IPS-20b (cell line): ENCODE measurements at regions not wholly inside any gene's neighbourhood (a gene's known extent, or its start where the extent isn't known, plus 50 kb on each side); places are given as distances from the start of the nearest gene placed in this dataset.

Experiments used
- H3K27ac ChIP-seq: one replicate; pipeline ENCODE4 v1.5.1; 2013; ENCODE audit warnings: low read length
- H3K27me3 ChIP-seq: 2 replicates; pipeline ENCODE4 v1.6.1; 2013; ENCODE audit warnings: mild to moderate bottlenecking, low read length, inconsistent platforms; ENCODE audit not compliant: insufficient read depth
- H3K36me3 ChIP-seq: 2 replicates; pipeline ENCODE4 v1.6.1; 2013; ENCODE audit warnings: low read depth, mild to moderate bottlenecking, inconsistent platforms, low read length, moderate library complexity; ENCODE audit not compliant: insufficient read depth
- H3K4me1 ChIP-seq: 2 replicates; pipeline ENCODE4 v1.6.1; 2013; ENCODE audit warnings: mild to moderate bottlenecking, control low read depth, inconsistent platforms, low read length, moderate library complexity; ENCODE audit not compliant: insufficient read depth
- H3K4me3 ChIP-seq: 2 replicates; pipeline ENCODE4 v1.5.1; 2013; ENCODE audit warnings: mild to moderate bottlenecking, low read length, inconsistent platforms
- H3K9ac ChIP-seq: 2 replicates; pipeline ENCODE4 v1.6.1; 2013; ENCODE audit warnings: low read depth, mild to moderate bottlenecking, inconsistent platforms, low read length, moderate library complexity
- H3K9me3 ChIP-seq: 2 replicates; pipeline ENCODE4 v1.6.1; 2013; ENCODE audit warnings: mild to moderate bottlenecking, low read depth, low read length, inconsistent platforms; ENCODE audit not compliant: insufficient read depth

DNA sequence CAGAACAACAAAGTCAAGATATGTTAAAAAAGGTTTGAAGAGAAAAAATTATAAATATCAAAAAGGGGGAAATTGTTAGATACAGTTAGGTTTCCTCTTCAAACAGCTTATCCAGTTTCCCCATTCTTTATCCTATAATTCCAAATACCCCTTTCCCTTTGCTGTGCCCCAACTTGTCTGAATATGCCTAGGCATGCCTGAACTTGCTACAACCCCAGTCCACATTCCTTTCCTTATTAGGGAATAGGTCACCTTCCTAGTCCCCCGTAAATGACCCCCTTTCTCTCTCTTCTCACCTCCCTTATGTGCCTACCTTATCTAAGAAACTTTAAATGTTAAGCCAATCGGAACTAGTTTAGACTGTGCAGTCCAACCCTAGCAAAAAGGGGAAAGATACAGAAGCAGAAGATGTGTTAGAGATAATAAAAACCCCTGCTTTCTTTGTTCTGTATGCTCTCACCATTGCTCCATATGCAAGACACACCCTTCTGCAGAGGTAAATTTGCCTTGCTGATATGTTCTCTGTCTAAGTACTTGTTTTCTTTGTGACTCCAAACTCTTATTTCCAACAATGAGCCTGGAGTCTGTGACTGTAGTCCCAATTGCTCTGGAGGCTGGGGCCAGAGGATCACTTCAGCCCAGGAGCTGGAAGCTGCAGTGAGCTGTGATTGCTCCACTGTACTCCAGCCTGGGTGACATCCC is 810.1 kb downstream of the PLA2G4A start:
- no peaks in the 10 kb centered on the region for H3K4me1 ChIP-seq
- H3K27me3 ChIP-seq = no peaks in the 10 kb centered on the region
- no peak overlapping the region for H3K4me3 ChIP-seq
- peaks cover 9% of the 10 kb centered on the region; the same call in 1 of the 2 replicates for H3K9me3 ChIP-seq
- no peaks in the 10 kb centered on the region for H3K36me3 ChIP-seq
- no peak overlapping the region for H3K27ac ChIP-seq
- H3K9ac ChIP-seq = no peak overlapping the region

DNA sequence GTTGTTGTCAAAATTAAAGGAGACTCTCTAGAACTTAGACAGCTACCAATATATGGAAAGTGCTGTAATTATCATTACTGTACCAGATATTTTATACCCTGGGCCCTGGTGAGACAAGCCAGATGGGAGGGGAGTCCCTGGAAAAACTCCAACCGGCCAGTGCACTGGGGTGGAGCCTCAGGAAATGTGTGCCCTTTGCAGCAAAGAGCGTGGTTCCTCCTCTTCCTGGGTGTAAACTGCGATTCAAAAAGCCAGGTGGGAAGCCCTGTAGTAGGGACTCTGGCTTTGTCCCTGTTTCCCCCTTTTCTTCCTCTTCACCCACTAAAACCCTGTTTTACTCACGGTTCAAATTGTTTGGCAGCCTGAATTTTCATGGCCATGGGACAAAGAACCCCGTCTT is 812.3 kb downstream of the PLA2G4A start:
- peaks cover 9% of the 10 kb centered on the region; the same call in 1 of the 2 replicates for H3K9me3 ChIP-seq
- H3K4me3 ChIP-seq = no peak overlapping the region
- no peak overlapping the region for H3K27ac ChIP-seq
- no peak overlapping the region for H3K9ac ChIP-seq
- H3K4me1 ChIP-seq = no peaks in the 10 kb centered on the region
- no peaks in the 10 kb centered on the region for H3K27me3 ChIP-seq
- no peaks in the 10 kb centered on the region for H3K36me3 ChIP-seq

DNA sequence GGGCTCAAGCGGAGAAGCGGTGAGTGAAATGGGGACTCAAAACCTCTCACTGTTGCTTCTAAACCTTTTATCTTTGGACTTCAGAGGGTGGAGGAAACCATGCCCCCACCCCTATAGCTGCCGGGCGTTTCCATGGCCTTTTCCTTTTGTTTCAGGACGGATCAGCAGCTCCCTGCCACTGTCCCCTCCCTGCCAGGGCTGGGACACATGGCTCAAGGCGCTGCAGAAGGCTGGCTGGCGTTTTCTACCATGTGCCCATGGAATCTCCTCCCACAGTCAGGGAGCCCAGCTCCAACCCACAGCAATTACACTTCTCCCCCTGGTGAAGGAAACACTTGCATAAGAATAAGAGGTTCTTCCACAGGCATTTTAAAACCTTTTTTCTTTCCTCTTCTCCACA is 812.7 kb downstream of the PLA2G4A start:
- Histone ChIP-seq H3K27me3 (no peaks in the 10 kb centered on the region), H3K9ac (no peak overlapping the region), H3K9me3 (peaks cover 9% of the 10 kb centered on the region; the same call in 1 of the 2 replicates), H3K4me3 (no peak overlapping the region), H3K36me3 (no peaks in the 10 kb centered on the region), H3K4me1 (no peaks in the 10 kb centered on the region), H3K27ac (no peak overlapping the region)

DNA sequence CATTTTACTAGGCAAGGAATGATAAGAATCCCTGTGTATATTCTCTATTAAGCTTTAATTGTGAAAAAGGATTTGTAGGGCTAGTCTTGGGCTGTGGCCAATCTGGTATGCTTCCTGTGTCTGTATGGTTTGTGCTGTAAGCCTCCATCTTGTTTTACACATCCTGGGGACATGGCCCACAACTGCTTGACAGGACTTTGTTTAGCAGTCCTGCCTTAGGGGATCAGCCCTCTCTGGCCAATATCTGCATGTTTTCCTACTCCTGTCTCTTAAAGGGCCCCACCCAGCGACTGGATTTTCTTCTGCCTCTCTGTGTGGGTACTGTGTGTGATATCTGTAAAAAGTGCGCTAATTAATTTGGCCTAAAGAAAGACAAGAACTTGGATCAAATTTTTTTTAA is 813.2 kb downstream of the PLA2G4A start:
- Histone ChIP-seq H3K27ac (no peak overlapping the region), H3K4me3 (no peak overlapping the region), H3K9ac (no peak overlapping the region), H3K4me1 (no peaks in the 10 kb centered on the region), H3K36me3 (no peaks in the 10 kb centered on the region), H3K9me3 (peaks cover 9% of the 10 kb centered on the region; the same call in 1 of the 2 replicates), H3K27me3 (no peaks in the 10 kb centered on the region)

DNA sequence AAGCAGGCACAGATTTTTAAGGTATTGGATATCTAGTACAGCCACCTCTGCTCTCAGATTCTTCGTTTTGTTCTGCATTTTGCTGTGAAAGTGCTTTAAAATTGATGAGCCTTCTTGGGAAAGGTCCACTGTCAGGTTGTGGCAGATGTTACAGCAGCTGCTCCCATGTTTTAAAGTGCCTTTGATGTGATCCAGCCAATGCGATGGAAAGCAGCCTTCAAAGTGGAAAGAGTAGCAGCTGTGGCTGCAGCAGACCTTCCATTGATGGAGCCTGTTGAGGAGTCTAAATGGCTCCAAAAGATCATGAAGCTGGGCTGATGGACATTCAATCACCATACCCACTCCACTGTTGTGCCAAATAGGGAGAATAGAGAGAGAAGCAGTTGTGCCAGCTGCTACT is 816.9 kb downstream of the PLA2G4A start:
- no peaks in the 10 kb centered on the region for H3K36me3 ChIP-seq
- H3K4me3 ChIP-seq = no peak overlapping the region
- H3K4me1 ChIP-seq = no peaks in the 10 kb centered on the region
- H3K27me3 ChIP-seq = no peaks in the 10 kb centered on the region
- peaks cover 5% of the 10 kb centered on the region; the same call in 1 of the 2 replicates for H3K9me3 ChIP-seq
- H3K27ac ChIP-seq = no peak overlapping the region
- no peak overlapping the region for H3K9ac ChIP-seq

DNA sequence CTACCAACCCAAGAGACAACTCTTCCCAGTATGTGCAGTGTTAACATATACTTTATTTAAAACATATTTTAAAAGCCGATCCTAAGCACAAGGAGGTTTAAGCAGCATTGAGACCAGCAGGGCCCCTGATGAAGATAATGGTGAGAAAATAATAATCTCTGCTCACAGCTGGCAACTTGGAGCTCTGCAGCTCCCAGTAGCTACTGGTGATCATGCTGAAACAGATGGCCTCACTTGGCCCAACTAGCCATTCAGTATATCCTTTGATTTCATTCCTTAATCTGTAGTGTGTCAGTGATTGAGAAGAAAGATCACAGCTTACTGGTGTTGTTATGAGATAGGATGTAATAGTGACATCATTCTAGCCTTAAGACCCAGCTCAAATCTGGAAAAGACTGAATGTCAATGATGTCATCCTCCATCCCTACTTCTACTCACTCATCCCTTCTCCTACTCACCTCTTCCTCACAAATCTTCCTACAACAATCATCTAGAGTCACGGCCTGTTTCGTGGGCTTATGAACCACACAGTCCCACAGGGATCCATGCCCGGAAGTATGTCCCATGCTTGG is 817.9 kb downstream of the PLA2G4A start:
- H3K36me3 ChIP-seq = no peaks in the 10 kb centered on the region
- H3K4me3 ChIP-seq = no peak overlapping the region
- H3K27ac ChIP-seq = no peak overlapping the region
- no peaks in the 10 kb centered on the region for H3K27me3 ChIP-seq
- no peaks in the 10 kb centered on the region for H3K4me1 ChIP-seq
- no peaks in the 10 kb centered on the region for H3K9me3 ChIP-seq
- H3K9ac ChIP-seq = no peak overlapping the region

DNA sequence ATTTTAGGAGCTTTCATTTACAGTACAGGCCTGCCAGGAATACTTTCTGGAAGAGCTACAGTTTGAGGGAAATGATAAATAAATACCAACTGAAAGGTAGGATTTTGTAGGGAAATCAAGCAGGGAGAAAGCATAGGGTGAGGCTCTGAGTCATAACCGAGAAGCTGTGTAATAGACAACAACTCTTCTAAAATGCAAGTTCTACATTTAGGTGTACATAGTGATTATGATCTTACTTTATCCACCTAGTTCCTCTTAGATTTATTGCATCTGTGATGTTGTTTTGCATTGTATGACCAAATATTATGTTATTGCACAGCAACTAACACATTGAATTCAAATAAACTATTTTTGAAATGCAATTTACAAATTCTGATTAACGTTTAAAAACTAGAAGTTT is 819.3 kb downstream of the PLA2G4A start:
- H3K9ac ChIP-seq = no peak overlapping the region
- H3K4me1 ChIP-seq = no peaks in the 10 kb centered on the region
- H3K4me3 ChIP-seq = no peak overlapping the region
- H3K27ac ChIP-seq = no peak overlapping the region
- H3K36me3 ChIP-seq = no peaks in the 10 kb centered on the region
- no peaks in the 10 kb centered on the region for H3K9me3 ChIP-seq
- H3K27me3 ChIP-seq = no peaks in the 10 kb centered on the region

DNA sequence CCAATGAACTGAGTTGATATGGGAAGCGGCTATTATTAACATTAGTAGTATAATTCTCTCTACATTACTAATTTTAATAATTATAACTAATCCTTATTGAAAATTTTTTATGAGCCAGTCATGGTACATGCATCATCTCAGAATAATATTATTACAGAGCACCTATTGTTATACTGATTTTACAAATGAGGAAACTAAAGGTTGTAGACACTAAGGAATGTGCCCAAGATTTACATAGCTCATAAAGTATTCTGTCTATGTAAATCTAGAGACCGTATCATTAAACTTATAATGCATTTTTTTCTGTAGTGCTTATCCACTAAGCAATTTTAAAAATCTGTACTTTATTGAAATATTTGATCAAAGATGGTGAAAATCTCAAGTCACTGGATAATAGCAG is 825.9 kb downstream of the PLA2G4A start:
- no peak overlapping the region for H3K27ac ChIP-seq
- H3K36me3 ChIP-seq = no peaks in the 10 kb centered on the region
- no peaks in the 10 kb centered on the region for H3K9me3 ChIP-seq
- H3K4me1 ChIP-seq = no peaks in the 10 kb centered on the region
- H3K27me3 ChIP-seq = no peaks in the 10 kb centered on the region
- H3K9ac ChIP-seq = no peak overlapping the region
- no peak overlapping the region for H3K4me3 ChIP-seq

DNA sequence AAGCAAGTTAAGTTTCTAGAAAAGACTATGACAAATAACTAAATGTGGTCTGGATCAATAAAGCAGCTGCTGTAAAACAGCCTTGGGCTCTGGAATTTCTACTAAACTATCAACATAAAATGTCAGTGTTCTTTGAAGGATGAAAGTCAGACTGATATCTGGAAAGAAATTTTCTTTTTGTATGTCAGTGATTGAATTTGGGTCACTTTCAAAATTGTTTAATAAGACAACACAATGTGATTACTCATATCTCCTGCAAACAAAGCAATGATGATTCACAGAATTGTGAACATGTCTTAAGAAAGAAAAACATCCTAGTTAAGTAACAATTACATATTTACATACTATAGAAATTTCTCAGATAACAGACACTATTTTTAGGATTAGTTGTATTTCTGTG is 826.4 kb downstream of the PLA2G4A start:
- H3K9me3 ChIP-seq = no peaks in the 10 kb centered on the region
- no peaks in the 10 kb centered on the region for H3K4me1 ChIP-seq
- no peak overlapping the region for H3K9ac ChIP-seq
- no peaks in the 10 kb centered on the region for H3K36me3 ChIP-seq
- no peak overlapping the region for H3K27ac ChIP-seq
- H3K27me3 ChIP-seq = no peaks in the 10 kb centered on the region
- H3K4me3 ChIP-seq = no peak overlapping the region

DNA sequence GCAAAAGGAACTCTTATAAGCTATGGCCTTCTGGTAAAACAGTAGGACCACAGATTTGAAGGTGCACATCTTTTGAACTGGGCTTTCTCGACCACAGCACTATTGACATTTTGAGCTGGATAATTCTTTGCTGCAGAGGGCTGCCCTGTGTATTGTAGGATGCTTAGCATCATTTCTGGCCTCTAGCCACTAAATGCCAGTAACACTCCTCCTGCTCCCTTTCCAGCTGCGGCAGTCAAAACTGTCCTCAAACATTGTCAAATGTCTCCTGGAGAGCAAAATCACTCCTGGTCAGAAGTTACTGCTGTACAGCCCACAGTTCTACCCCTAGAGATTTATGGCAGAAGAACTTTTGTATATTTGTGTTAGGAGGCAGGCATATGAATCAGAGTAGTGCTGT is 836.7 kb downstream of the PLA2G4A start:
- no peak overlapping the region for H3K9ac ChIP-seq

DNA sequence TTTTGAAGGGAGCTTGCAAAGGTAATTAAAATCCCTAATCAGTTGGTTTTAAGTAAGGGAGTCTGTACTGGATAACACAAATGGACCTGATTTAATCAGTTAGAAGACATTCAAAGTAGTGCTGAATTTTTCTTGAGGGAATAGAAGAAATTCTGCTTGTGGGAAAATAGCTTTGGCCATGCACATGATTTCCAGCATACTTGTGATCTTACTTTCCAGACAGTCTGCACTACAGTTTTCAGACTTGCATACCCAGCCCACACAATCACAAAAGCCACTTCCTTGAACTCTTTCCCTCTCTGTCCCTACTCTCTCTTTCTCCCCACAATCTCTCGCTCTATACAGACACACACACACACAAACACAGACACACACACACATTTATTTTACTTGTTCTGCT is 852.1 kb downstream of the PLA2G4A start:
- no peaks in the 10 kb centered on the region; the same call in 1 of the 2 replicates for H3K4me1 ChIP-seq
- H3K4me3 ChIP-seq = no peak overlapping the region
- H3K9ac ChIP-seq = no peak overlapping the region
- H3K27me3 ChIP-seq = no peaks in the 10 kb centered on the region
- no peaks in the 10 kb centered on the region for H3K9me3 ChIP-seq
- no peaks in the 10 kb centered on the region for H3K36me3 ChIP-seq
- no peak overlapping the region for H3K27ac ChIP-seq

More for the DNA sequence above, 836.7 kb downstream of the PLA2G4A start:
- Histone ChIP-seq H3K27me3 (no peaks in the 10 kb centered on the region), H3K27ac (no peak overlapping the region), H3K4me3 (no peak overlapping the region), H3K36me3 (no peaks in the 10 kb centered on the region), H3K4me1 (no peaks in the 10 kb centered on the region), H3K9me3 (no peaks in the 10 kb centered on the region)

DNA sequence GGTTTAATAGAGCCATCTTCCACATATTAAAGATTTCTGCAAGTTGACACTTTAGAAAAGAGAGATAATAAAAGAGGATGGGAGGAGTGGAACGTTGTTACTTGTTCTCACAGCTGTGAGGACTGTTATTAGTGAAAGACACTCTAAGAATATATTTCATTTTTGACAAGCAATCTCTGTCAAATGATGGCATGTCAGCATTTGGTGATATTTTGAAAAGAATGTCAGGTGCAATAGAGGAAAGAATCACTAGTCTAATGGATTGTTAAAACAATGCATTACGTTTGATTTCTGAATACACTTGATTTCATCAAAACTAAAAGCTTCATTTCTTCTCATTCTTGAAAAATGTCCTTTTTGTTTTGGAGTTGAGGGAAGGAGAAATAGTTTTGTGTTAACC is 853.4 kb downstream of the PLA2G4A start:
- H3K9me3 ChIP-seq = no peaks in the 10 kb centered on the region
- no peak overlapping the region for H3K4me3 ChIP-seq

More for the DNA sequence above, 853.4 kb downstream of the PLA2G4A start:
- Histone ChIP-seq H3K9ac (no peak overlapping the region), H3K27me3 (no peaks in the 10 kb centered on the region), H3K36me3 (no peaks in the 10 kb centered on the region), H3K4me1 (no peaks in the 10 kb centered on the region; the same call in 1 of the 2 replicates), H3K27ac (no peak overlapping the region)
